ENCODE measurements at regions not wholly inside any gene's neighbourhood (a gene's known extent, or its start where the extent isn't known, plus 50 kb on each side); places are given as distances from the start of the nearest gene placed in this dataset.

GRCh38 chr16:85175724-85176233 lies 63.5 kb upstream of the CIBAR2 start:
- TF ChIP-seq CTCF (IDR thresholded peaks at IDR 0.05) (no peak), POLR2A (IDR thresholded peaks at IDR 0.05) (no peak), EP300 (IDR thresholded peaks at IDR 0.05) (no peak)
